Mesendoderm (in vitro differentiated cells): ENCODE measurements at regions not wholly inside any gene's neighbourhood (a gene's known extent, or its start where the extent isn't known, plus 50 kb on each side); places are given as distances from the start of the nearest gene placed in this dataset.
"Not testable (repeated sequence)": the region's sequence is repeated elsewhere in the genome, so short reads cannot be mapped to it uniquely, and the experiment has no call there.

Experiments used
- DNase-seq: peaks from one replicate; pipeline ENCODE4 v3.0.0; 2013
- H2AK5ac ChIP-seq: 2 replicates; pipeline ENCODE4 v1.6.1; 2013; ENCODE audit warnings: low read length, inconsistent platforms
- H2BK120ac ChIP-seq: 2 replicates; pipeline ENCODE4 v1.6.1; 2013; ENCODE audit warnings: low read depth, mild to moderate bottlenecking, low read length, moderate library complexity, mixed read lengths
- H2BK15ac ChIP-seq: replicated peaks from 2 replicates; pipeline ENCODE4 v1.6.1; 2013; ENCODE audit warnings: low read depth, mild to moderate bottlenecking, moderate library complexity
- H2BK5ac ChIP-seq: 2 replicates; pipeline ENCODE4 v1.6.1; 2013; ENCODE audit warnings: low read length, inconsistent platforms
- H3K18ac ChIP-seq: 2 replicates; pipeline ENCODE4 v1.6.1; 2013; ENCODE audit warnings: mild to moderate bottlenecking, low read length, mixed read lengths
- H3K23ac ChIP-seq: one replicate; pipeline ENCODE4 v1.6.1; 2013; ENCODE audit warnings: low read length
- H3K27ac ChIP-seq: 2 replicates; pipeline ENCODE4 v1.5.1; 2013; ENCODE audit warnings: low read depth, mild to moderate bottlenecking, inconsistent platforms, low read length, moderate library complexity
- H3K27me3 ChIP-seq: 2 replicates; pipeline ENCODE4 v1.6.1; 2013; ENCODE audit warnings: low read length, control low read depth, mild to moderate bottlenecking, inconsistent platforms; ENCODE audit not compliant: insufficient read depth, poor library complexity
- H3K36me3 ChIP-seq: 2 replicates; pipeline ENCODE4 v1.6.1; 2013; ENCODE audit warnings: low read length, inconsistent platforms; ENCODE audit not compliant: control insufficient read depth, insufficient read depth
- H3K4ac ChIP-seq: one replicate; pipeline ENCODE4 v1.6.1; 2013; ENCODE audit warnings: low read depth, mild to moderate bottlenecking, low read length, moderate library complexity
- H3K4me1 ChIP-seq: 2 replicates; pipeline ENCODE4 v1.6.1; 2013; ENCODE audit warnings: low read depth, low read length, inconsistent platforms; ENCODE audit not compliant: control insufficient read depth
- H3K4me2 ChIP-seq: 2 replicates; pipeline ENCODE4 v1.6.1; 2013; ENCODE audit warnings: low read length
- H3K4me3 ChIP-seq: 2 replicates; pipeline ENCODE4 v1.5.1; 2013; ENCODE audit warnings: mild to moderate bottlenecking, low read length
- H3K56ac ChIP-seq: one replicate; pipeline ENCODE4 v1.6.1; 2013; ENCODE audit warnings: low read length
- H3K79me1 ChIP-seq: 2 replicates; pipeline ENCODE4 v1.6.1; 2013; ENCODE audit warnings: low read length, inconsistent platforms
- H3K79me2 ChIP-seq: 2 replicates; pipeline ENCODE4 v1.6.1; 2013; ENCODE audit warnings: mild to moderate bottlenecking, low read length; ENCODE audit not compliant: control insufficient read depth, insufficient read depth
- H3K9ac ChIP-seq: 2 replicates; pipeline ENCODE4 v1.6.1; 2013; ENCODE audit warnings: low read length, inconsistent platforms
- H4K5ac ChIP-seq: one replicate; pipeline ENCODE4 v1.6.1; 2013; ENCODE audit warnings: low read length
- H4K8ac ChIP-seq: one replicate; pipeline ENCODE4 v1.6.1; 2013; ENCODE audit warnings: low read depth, mild to moderate bottlenecking, control low read depth, low read length, moderate library complexity
- WGBS: extraction: QIAGEN DNeasy Blood & Tissue Kit; methylation state at CpG from one replicate; pipeline ENCODE4 v1.1.7; 2013; ENCODE audit warnings: low lambda C conversion rate, missing lambda C conversion rate; ENCODE audit not compliant: insufficient coverage; ENCODE audit errors: extremely low coverage; 5-methylcytosine and 5-hydroxymethylcytosine counted together

GRCh38 chr7:113582471-113582870 lies 336.3 kb downstream of the PPP1R3A start:
- no peak overlapping the region for H3K4me3 ChIP-seq
- no peak overlapping the region for H3K18ac ChIP-seq
- H3K79me1 ChIP-seq: no peaks in the 10 kb centered on the region
- no peak overlapping the region for H3K56ac ChIP-seq
- no peaks in the 10 kb centered on the region for H3K4me1 ChIP-seq
- H2BK5ac ChIP-seq: no peak overlapping the region
- H2BK15ac ChIP-seq: no peak overlapping the region
- H2BK120ac ChIP-seq: no peak overlapping the region
- no peaks in the 10 kb centered on the region for H3K79me2 ChIP-seq
- no peak for DNase-seq
- no peaks in the 10 kb centered on the region for H3K27me3 ChIP-seq
- H4K5ac ChIP-seq: no peak overlapping the region
- no peak overlapping the region for H3K27ac ChIP-seq
- no peak overlapping the region for H3K9ac ChIP-seq
- H3K36me3 ChIP-seq: no peaks in the 10 kb centered on the region
- H3K4me2 ChIP-seq: no peak overlapping the region
- H3K4ac ChIP-seq: no peak overlapping the region
- H2AK5ac ChIP-seq: no peak overlapping the region
- H4K8ac ChIP-seq: no peak overlapping the region
- H3K23ac ChIP-seq: no peak overlapping the region

- not testable (repeated sequence) for H3K23ac ChIP-seq, H3K79me2 ChIP-seq, H2BK5ac ChIP-seq, H3K4me2 ChIP-seq, H4K8ac ChIP-seq, H3K56ac ChIP-seq, H3K4me3 ChIP-seq, H3K4me1 ChIP-seq, DNase-seq, H3K9ac ChIP-seq, H4K5ac ChIP-seq, H2BK15ac ChIP-seq, H2AK5ac ChIP-seq, H3K79me1 ChIP-seq, H3K27ac ChIP-seq, H3K27me3 ChIP-seq, H3K4ac ChIP-seq, H3K18ac ChIP-seq, H3K36me3 ChIP-seq, H2BK120ac ChIP-seq
- no CpG with 5 or more reads among the region's 8 CpGs for WGBS
Observed at GRCh38 chr7:113563257-113563656, 355.6 kb downstream of the PPP1R3A start.

- Histone ChIP-seq H3K18ac (no peak overlapping the region), H3K9ac (no peak overlapping the region), H3K79me2 (no peaks in the 10 kb centered on the region), H3K4me2 (no peak overlapping the region), H3K4me1 (no peaks in the 10 kb centered on the region), H4K8ac (no peak overlapping the region), H3K79me1 (no peaks in the 10 kb centered on the region), H2AK5ac (no peak overlapping the region), H2BK15ac (no peak overlapping the region), H3K36me3 (no peaks in the 10 kb centered on the region), H3K27me3 (no peaks in the 10 kb centered on the region), H2BK5ac (no peak overlapping the region), H3K4me3 (no peak overlapping the region), H2BK120ac (no peak overlapping the region), H3K4ac (no peak overlapping the region), H4K5ac (no peak overlapping the region), H3K56ac (no peak overlapping the region), H3K23ac (no peak overlapping the region), H3K27ac (no peak overlapping the region)
- no CpG with 5 or more reads among the region's 1 CpG for WGBS
- no peak for DNase-seq
Observed at GRCh38 chr7:113562801-113563200, 356.0 kb downstream of the PPP1R3A start.

GRCh38 chr7:113562242-113562641 lies 356.6 kb downstream of the PPP1R3A start:
- no peak overlapping the region for H2AK5ac ChIP-seq
- no peak overlapping the region for H4K8ac ChIP-seq
- no peaks in the 10 kb centered on the region for H3K4me1 ChIP-seq
- no peak overlapping the region for H3K4me2 ChIP-seq
- no peaks in the 10 kb centered on the region for H3K79me2 ChIP-seq
- no peak for DNase-seq
- no peak overlapping the region for H3K27ac ChIP-seq
- H2BK120ac ChIP-seq: no peak overlapping the region
- no peak overlapping the region for H3K9ac ChIP-seq
- H3K27me3 ChIP-seq: no peaks in the 10 kb centered on the region
- no peak overlapping the region for H4K5ac ChIP-seq
- H3K4ac ChIP-seq: no peak overlapping the region
- no peak overlapping the region for H2BK15ac ChIP-seq
- H3K23ac ChIP-seq: no peak overlapping the region
- no peak overlapping the region for H3K18ac ChIP-seq
- no peak overlapping the region for H3K4me3 ChIP-seq
- H3K79me1 ChIP-seq: no peaks in the 10 kb centered on the region
- H3K36me3 ChIP-seq: no peaks in the 10 kb centered on the region
- H3K56ac ChIP-seq: no peak overlapping the region
- H2BK5ac ChIP-seq: no peak overlapping the region

GRCh38 chr7:113561446-113561845 lies 357.4 kb downstream of the PPP1R3A start:
- no peak overlapping the region for H4K8ac ChIP-seq
- H3K36me3 ChIP-seq: no peaks in the 10 kb centered on the region
- no peak overlapping the region for H3K56ac ChIP-seq
- H3K79me1 ChIP-seq: no peaks in the 10 kb centered on the region
- no CpG with 5 or more reads among the region's 2 CpGs for WGBS
- DNase-seq: no peak
- no peak overlapping the region for H3K4ac ChIP-seq
- H3K27ac ChIP-seq: no peak overlapping the region
- H3K4me2 ChIP-seq: no peak overlapping the region
- no peak overlapping the region for H2AK5ac ChIP-seq
- H4K5ac ChIP-seq: no peak overlapping the region
- H3K9ac ChIP-seq: no peak overlapping the region
- H3K27me3 ChIP-seq: no peaks in the 10 kb centered on the region
- H3K4me3 ChIP-seq: no peak overlapping the region
- H2BK15ac ChIP-seq: no peak overlapping the region
- H3K23ac ChIP-seq: no peak overlapping the region
- H3K79me2 ChIP-seq: no peaks in the 10 kb centered on the region
- no peak overlapping the region for H2BK120ac ChIP-seq
- H2BK5ac ChIP-seq: no peak overlapping the region
- no peaks in the 10 kb centered on the region for H3K4me1 ChIP-seq
- H3K18ac ChIP-seq: no peak overlapping the region

GRCh38 chr7:113550966-113551365 lies 367.8 kb downstream of the PPP1R3A start:
- Histone ChIP-seq H3K23ac (no peak overlapping the region), H2AK5ac (no peak overlapping the region), H3K56ac (no peak overlapping the region), H2BK5ac (no peak overlapping the region), H3K79me1 (no peaks in the 10 kb centered on the region), H3K27me3 (no peaks in the 10 kb centered on the region), H4K8ac (no peak overlapping the region), H3K18ac (no peak overlapping the region), H3K4me1 (no peaks in the 10 kb centered on the region), H3K4me3 (no peak overlapping the region), H3K4me2 (no peak overlapping the region), H4K5ac (no peak overlapping the region), H2BK15ac (no peak overlapping the region), H3K79me2 (no peaks in the 10 kb centered on the region), H3K4ac (no peak overlapping the region), H2BK120ac (no peak overlapping the region), H3K27ac (no peak overlapping the region), H3K36me3 (no peaks in the 10 kb centered on the region), H3K9ac (no peak overlapping the region)
- DNase-seq: no peak
- WGBS: no CpG with 5 or more reads among the region's 1 CpG
